ENCODE measurements at regions not wholly inside any gene's neighbourhood (a gene's known extent, or its start where the extent isn't known, plus 50 kb on each side); places are given as distances from the start of the nearest gene placed in this dataset.

- TF ChIP-seq CTCF (IDR thresholded peaks at IDR 0.05), result peak; percentile 14 to 26 (median 20)
- TF ChIP-seq POLR2A (IDR thresholded peaks at IDR 0.05), result no peak
These were observed 302.4 kb downstream of the PTGER3 start for GRCh38 chr1:70745199-70745598.
